ENCODE measurements at regions not wholly inside any gene's neighbourhood (a gene's known extent, or its start where the extent isn't known, plus 50 kb on each side); places are given as distances from the start of the nearest gene placed in this dataset.
"Not testable (repeated sequence)": the region's sequence is repeated elsewhere in the genome, so short reads cannot be mapped to it uniquely, and the experiment has no call there.

DNA sequence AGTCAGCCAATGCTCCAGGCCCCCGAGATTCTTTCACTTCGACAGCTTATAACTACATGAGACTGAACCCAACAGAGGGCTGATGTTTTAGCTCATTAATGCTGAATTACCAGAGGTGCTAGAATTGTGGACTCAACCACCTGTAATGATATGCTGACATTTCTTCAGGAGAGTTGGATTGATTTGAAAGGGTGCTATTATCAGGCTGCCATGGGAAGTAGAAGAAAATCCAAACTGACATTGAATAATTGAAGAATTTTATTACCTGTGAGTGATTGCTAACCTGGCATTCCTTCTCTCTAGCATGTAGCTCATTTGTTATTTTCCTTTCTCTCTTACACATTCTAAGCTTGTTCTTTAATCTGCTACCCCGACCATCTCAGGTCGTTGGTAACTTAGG is 488.8 kb downstream of the PID1 start:
- no peak for DNase-seq

DNA sequence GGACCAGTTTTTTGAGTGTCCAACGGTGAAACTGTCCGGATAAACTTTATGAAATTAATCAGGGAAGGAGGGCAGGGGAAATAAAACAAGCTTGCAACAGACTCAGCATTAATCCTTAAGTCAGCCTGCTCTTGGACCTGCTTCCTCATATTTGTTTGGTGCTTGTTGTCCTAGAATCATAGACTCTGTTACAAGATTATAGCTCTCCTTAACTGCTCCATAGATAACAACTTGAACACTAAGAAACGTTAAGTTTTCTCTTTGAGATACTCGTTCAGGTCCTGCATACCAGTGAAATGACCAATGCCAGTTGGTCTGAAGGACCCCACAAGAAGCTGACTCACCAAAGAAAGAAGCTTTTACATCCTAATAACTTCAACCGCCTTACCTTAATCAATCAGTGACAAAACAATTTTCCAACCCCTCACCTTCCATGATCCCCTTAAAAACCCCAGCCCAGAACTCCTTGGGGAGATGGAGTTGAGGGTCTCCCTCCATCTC is 493.2 kb downstream of the PID1 start:
- DNase-seq: no peak

GRCh38 chr2:228774548-228774947 is 496.5 kb downstream of the PID1 start:
- no peak for DNase-seq

DNA sequence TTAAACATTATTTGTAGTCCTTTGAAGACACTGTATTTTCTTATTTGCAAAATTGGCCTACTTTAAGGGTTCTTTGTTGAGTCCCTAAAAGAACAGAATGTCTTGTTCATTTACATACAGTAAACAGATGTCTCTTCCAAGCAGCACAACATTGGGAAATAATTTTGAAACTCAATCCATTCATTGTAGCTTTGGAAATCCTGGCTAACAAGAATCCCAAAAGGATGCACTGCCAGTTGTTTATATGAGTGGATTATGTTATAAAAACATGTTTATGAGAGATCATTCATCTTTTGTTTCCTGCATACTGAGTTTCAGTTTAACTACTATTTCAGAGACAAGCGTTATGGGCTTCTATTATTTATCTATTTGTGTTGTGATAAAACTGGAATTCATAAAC is 499.3 kb downstream of the PID1 start:
- no peak for DNase-seq

DNA sequence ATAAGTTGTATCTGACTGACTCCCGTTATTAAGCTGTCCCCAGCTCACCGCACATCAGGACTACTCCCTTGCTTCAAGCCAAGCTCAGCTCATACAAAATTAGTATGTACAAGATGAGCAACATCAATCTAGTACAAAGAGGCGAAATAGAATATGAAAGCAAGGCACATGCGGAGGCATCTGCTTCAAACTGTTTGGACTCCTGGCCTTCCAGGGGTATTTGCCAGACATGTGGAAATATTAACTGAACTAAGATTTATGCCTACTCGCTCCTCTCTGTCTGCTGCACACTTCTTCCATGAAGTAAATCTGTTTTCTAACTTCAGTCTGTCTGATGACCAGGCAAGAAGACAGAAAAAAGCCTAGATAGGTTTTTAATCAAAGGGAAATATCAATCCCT is 499.8 kb downstream of the PID1 start:
- DNase-seq: no peak

GRCh38 chr2:228768818-228769217 is 502.3 kb downstream of the PID1 start:
- no peak for DNase-seq

DNA sequence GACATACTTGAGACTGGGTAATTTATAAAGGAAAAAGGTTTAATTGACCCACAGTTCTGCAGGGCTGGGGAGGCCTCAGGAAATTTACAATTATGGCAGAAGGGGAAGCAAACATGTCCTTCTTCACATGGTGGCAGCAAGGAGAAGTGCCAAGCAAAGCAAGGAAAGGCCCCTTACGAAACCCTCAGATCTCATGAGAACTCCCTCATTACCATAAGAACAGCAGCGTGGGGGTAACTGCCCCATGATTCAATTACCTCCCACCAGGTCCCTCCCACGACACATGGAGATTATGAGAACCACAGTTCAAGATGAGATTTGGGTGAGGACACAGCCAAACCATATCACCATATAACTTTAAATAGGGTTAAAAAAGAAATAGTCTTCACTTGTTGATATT is 502.9 kb downstream of the PID1 start:
- DNase-seq: not testable (repeated sequence)

GRCh38 chr2:228767196-228767595 is 503.9 kb downstream of the PID1 start:
- DNase-seq: no peak

DNA sequence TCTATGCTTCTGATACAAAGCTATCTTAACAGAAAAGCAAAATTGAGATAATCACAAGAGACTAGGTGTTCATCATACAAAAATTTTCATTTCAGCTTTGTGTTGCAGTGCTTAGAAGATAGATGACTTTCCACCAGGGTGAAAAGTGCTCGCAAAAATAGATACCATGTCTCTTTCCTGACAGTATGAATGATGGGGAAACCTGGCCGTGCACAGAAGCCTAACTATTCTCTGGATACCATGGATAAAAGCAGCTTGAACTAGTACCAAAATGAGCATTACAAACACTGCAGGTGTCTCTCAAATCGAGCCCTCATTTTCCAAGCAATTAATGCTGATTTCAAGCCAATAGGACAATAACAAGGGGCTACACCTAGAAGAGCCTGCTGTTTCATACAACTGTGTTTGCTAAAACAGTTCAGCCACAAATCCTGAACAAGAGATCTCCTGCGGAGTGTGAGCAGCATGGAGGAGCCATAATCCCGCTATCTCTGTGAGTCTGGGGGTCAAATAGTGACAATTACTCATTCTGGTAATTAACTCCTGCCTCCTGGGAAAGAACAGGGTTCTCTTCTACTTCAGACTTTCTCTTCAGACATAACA is 507.6 kb downstream of the PID1 start:
- DNase-seq: no peak

DNA sequence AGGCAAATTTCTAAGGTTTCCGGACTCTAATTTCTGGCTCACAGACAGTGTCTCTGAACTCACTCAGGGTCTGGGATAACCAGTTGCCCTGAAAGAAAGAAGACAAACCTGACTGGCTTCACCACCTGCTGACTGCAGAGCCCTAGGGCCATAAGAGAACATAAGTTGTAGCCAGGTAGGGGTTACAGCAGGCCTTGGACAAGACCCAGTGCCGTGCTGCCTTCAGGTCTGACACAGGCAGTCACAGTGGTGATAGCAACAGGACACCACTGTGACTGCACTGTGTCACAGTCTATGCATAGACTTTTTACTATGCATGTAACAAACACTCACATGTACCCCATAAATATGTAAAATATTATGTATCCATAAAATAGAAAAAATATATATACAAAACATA is 508.5 kb downstream of the PID1 start:
- DNase-seq: no peak

DNA sequence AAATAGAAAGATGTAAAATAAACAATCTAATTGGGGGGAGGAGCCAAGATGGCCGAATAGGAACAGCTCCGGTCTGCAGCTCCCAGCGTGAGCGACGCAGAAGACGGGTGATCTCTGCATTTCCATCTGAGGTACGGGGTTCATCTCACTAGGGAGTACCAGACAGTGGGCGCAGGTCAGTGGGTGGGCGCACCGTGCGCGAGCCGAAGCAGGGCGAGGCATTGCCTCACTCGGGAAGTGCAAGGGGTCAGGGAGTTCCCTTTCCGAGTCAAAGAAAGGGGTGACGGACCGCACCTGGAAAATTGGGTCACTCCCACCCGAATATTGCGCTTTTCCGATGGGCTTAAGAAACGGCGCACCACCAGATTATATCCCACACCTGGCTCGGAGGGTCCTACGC is 515.4 kb downstream of the PID1 start:
- not testable (repeated sequence) for DNase-seq

DNA sequence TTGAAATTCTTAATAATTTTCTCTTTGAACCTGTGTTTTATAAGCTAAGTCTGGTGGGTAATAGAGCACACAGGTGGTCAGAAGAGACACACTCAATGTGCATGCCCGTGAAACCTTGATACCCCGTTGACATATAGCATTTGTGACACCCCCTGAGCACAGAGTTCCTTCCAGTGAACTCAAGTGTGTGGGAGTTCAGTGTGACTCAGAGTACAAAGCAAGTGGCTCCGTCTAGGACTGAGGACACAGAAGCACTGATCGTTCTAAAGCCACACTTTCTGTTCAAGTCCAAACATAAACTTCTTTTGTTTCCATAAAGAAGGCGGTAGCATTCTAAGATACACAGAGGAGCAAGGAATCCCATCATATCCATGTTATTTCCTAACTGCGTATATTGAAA is 523.6 kb downstream of the PID1 start:
- no peak for DNase-seq

- no peak for DNase-seq
Measured at GRCh38 chr2:228738671-228739380, 532.3 kb downstream of the PID1 start.

- DNase-seq: no peak
Measured at GRCh38 chr2:228735697-228736096, 535.4 kb downstream of the PID1 start.

GRCh38 chr2:228731517-228731916 is 539.6 kb downstream of the PID1 start:
- DNase-seq: no peak

- no peak for DNase-seq
Measured at GRCh38 chr2:228728961-228729360, 542.1 kb downstream of the PID1 start.

- DNase-seq: no peak
Measured at GRCh38 chr2:228725031-228725430, 543.5 kb upstream of the SPHKAP start.

- no peak for DNase-seq
Measured at GRCh38 chr2:228723599-228723998, 542.1 kb upstream of the SPHKAP start.

DNA sequence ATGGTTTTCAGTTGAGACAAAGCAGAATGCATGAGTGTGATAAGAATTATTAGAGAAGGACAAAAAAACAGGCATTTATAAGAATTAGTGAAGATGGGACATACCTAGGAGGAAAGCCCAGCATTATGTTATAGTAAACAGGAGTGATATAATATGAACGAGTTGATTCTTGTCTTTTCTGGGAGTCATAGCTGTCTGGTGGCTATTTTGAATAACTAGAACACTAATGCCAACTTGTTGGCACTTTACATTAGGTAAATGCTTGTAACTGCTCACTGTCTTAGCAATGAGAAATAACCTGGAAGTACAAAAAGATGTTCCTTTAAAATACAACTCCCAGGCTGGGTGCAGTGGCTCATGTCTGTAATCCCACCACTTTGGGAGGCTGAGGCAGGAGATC is 540.8 kb upstream of the SPHKAP start:
- DNase-seq: no peak

- DNase-seq: no peak
Measured at GRCh38 chr2:228720895-228721294, 539.4 kb upstream of the SPHKAP start.

DNA sequence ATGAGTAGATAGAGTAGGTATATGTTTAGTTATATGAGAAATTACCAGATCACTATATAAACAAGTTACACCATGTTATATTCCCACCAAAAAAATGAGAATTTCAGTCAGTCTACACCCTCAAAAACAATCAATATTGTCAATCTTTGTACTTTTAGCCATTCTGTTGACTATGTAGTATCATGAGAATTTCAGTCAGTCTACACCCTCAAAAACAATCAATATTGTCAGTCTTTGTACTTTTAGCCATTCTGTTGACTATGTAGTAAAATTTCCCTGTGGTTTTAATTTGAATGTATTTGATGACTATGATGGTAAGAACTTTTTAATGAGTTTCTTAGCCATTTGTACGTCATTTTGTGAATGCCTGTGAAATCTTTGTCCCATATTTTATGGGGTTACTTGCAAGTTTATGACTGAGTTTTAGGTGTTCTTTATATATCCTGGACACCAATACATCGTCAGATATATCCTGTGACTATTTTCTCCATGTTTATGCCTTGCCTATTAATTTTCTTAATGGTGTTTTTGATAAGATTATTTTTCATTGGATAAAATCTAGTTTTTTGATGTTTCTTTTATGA is 528.4 kb upstream of the SPHKAP start:
- no peak for DNase-seq

DNA sequence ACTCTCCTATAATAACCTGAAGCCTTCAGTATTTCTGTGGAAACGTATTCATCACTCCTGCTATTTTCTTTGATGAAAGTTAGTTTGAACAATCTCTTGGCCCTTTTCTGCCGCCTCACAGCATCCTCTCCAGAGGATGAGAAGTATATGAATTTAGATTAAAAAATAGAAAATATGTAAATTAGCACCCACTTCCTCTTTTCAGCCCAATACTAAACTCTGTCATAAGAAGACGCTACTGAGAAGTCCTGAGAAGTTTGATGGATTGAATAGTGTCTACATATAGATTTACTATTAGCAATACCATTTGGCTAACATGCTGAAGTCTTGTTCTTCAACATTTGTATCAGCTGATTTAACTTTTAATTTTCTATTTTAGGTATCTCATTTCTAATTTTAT is 526.4 kb upstream of the SPHKAP start:
- no peak for DNase-seq

DNA sequence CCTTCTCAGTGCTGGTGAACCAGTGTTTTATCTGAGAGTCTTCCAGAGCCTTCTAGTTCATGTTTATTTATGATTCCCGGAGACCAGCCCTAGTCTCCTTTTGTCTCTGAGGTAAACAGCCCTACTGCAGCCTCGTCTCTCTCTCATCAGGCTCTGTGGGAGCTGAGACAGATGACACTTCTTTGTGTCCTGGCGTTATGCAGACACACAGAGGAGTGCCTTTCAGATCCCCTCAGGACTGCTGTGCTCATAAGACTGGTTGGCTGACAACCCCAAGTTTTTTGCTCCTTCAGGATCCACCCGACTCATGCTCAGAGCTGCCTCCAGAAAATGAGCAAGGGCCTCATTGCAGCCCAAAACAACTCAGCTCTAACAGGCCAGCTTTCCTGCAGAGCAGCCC is 523.8 kb upstream of the SPHKAP start:
- DNase-seq: no peak

- no peak for DNase-seq
Measured at GRCh38 chr2:228703152-228703551, 521.7 kb upstream of the SPHKAP start.

GRCh38 chr2:228701506-228701905 is 520.0 kb upstream of the SPHKAP start:
- no peak for DNase-seq

Data from suppressor macrophage treated with lipopolysaccharide for 4 hours (primary cell).